Lower lobe of right lung (tissue), 2 donors: ENCODE measurements at regions not wholly inside any gene's neighbourhood (a gene's known extent, or its start where the extent isn't known, plus 50 kb on each side); places are given as distances from the start of the nearest gene placed in this dataset.

Experiments
- ATAC-seq, 2 donors: fragments of 200-7000 bp; cut with Tn5 transposase; one replicate each; pipeline ENCODE4 v1.9.1; 2020 to 2022; ENCODE audit warnings: mild to moderate bottlenecking in 2 of 2, moderate library complexity in 2 of 2
- DNase-seq: peaks from one replicate; pipeline ENCODE4 v3.0.0-alpha.2; 2020
- H3K27ac ChIP-seq: fragments of 200-600 bp; one replicate; pipeline ENCODE4 v1.8.0; 2022
- H3K27me3 ChIP-seq: fragments of 200-600 bp; one replicate; pipeline ENCODE4 v1.8.0; 2022; ENCODE audit warnings: low read depth
- H3K36me3 ChIP-seq: fragments of 200-600 bp; one replicate; pipeline ENCODE4 v1.8.0; 2022; ENCODE audit warnings: mild to moderate bottlenecking
- H3K4me1 ChIP-seq: fragments of 200-600 bp; one replicate; pipeline ENCODE4 v1.8.0; 2022
- H3K4me3 ChIP-seq: fragments of 200-600 bp; one replicate; pipeline ENCODE4 v1.8.0; 2022; ENCODE audit warnings: mild to moderate bottlenecking
- H3K9me3 ChIP-seq: fragments of 200-600 bp; one replicate; pipeline ENCODE4 v1.8.0; 2022
- CTCF ChIP-seq: fragments of 200-600 bp; IDR thresholded peaks from one replicate; pipeline ENCODE4 v1.8.0; 2022; ENCODE audit warnings: antibody characterized with exemption, mild to moderate bottlenecking
- intact Hi-C: fragments of 100-400 bp; cut with DNase I; formaldehyde crosslinking; loops from one replicate; pipeline ENCODE4 v1.11.0; 2022
- donor health status: DM: no; HTN: yes; CAD: no; lungs with severe emphysema.

DNA sequence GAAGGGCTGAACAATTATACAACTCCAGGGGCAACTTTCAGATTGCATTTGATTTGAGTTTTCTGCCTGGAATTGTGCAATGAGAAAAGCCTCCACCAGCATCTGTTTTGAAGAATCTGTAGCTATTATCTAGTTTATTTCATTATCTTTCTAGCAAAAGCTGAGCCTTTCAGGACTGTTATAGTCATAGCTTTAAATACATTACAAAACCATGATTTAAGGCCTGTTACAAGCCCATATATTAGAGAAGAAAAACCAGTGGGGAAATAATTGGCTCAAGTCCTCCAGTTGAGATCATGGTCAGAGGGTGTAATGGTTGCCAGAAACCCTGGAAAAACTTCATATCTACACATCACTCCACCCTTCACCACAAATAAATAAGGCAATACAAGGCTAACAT, 676.2 kb downstream of the HDGFL1 start:
- ATAC-seq = no peak
- H3K27me3 ChIP-seq = no peaks in the 10 kb centered on the region
- H3K9me3 ChIP-seq = no peaks in the 10 kb centered on the region
- H3K4me1 ChIP-seq = no peaks in the 10 kb centered on the region
- intact Hi-C loops = no loop called here
- DNase-seq = no peak
- no peaks in the 10 kb centered on the region for H3K36me3 ChIP-seq
- no peak overlapping the region for H3K4me3 ChIP-seq
- H3K27ac ChIP-seq = no peak overlapping the region
- TF ChIP-seq CTCF = no peak

DNA sequence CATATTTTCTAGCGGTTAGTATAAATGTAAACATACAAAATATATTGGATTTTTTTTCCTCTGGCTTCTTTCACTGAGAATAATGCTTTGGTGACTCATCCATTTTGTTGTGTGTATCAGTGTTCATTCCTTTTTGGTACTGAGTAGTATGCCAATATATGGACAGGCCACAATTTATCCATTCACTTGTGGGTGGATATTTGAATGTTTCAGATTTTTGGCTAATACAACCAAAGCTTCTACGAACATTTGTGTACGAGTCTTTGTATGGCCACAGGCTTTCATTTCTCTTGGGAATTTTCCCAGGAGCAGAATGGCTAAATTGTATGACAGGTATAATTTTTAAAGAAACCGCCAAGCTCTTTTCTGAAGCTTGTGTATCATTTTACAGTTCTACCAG, 677.5 kb downstream of the HDGFL1 start:
- intact Hi-C loops = no loop called here
- no peak overlapping the region for H3K4me3 ChIP-seq
- H3K27me3 ChIP-seq = no peaks in the 10 kb centered on the region
- DNase-seq = no peak
- TF ChIP-seq CTCF = no peak
- no peak for ATAC-seq
- no peaks in the 10 kb centered on the region for H3K36me3 ChIP-seq
- H3K9me3 ChIP-seq = no peaks in the 10 kb centered on the region
- H3K27ac ChIP-seq = no peak overlapping the region
- no peaks in the 10 kb centered on the region for H3K4me1 ChIP-seq

GRCh38 chr6:23250556-23250955, 681.2 kb downstream of the HDGFL1 start:
- no peaks in the 10 kb centered on the region for H3K27me3 ChIP-seq
- H3K36me3 ChIP-seq = no peaks in the 10 kb centered on the region
- peaks cover 3% of the 10 kb centered on the region for H3K9me3 ChIP-seq
- ATAC-seq (no peak), DNase-seq (no peak)
- no peak for TF ChIP-seq CTCF
- H3K4me3 ChIP-seq = no peak overlapping the region
- H3K27ac ChIP-seq = no peak overlapping the region
- intact Hi-C loops = no loop called here
- no peaks in the 10 kb centered on the region for H3K4me1 ChIP-seq

GRCh38 chr6:23262864-23263263, 693.5 kb downstream of the HDGFL1 start:
- Histone ChIP-seq H3K4me3 (no peak overlapping the region), H3K27ac (no peak overlapping the region), H3K27me3 (no peaks in the 10 kb centered on the region), H3K4me1 (no peaks in the 10 kb centered on the region), H3K36me3 (no peaks in the 10 kb centered on the region), H3K9me3 (peaks cover 3% of the 10 kb centered on the region)
- ATAC-seq = no peak
- intact Hi-C loops = no loop called here
- no peak for TF ChIP-seq CTCF
- no peak for DNase-seq

DNA sequence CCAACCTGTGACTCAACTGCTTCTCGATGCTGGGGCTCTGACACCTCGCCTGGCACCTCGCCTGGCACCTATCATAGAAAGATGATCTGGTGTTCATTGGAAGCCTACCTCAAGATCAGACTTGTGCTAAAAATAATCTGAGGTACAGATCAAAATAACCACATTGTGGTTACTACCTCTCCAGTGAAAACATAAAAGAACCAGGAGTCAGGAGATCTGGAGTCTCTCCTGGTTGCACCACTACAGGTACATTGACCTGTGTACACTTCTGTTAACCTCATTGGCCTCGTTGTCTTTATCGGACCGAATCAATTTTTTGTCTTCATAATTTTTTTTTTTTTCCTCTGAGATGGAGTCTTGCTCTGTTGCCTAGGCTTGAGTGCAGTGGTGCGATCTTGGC, 695.9 kb downstream of the HDGFL1 start:
- H3K36me3 ChIP-seq = no peaks in the 10 kb centered on the region
- no peaks in the 10 kb centered on the region for H3K4me1 ChIP-seq
- H3K9me3 ChIP-seq = no peaks in the 10 kb centered on the region
- ATAC-seq (no peak), DNase-seq (no peak)
- no peak overlapping the region for H3K4me3 ChIP-seq
- no peaks in the 10 kb centered on the region for H3K27me3 ChIP-seq
- intact Hi-C loops = no loop called here
- no peak for TF ChIP-seq CTCF
- H3K27ac ChIP-seq = no peak overlapping the region

DNA sequence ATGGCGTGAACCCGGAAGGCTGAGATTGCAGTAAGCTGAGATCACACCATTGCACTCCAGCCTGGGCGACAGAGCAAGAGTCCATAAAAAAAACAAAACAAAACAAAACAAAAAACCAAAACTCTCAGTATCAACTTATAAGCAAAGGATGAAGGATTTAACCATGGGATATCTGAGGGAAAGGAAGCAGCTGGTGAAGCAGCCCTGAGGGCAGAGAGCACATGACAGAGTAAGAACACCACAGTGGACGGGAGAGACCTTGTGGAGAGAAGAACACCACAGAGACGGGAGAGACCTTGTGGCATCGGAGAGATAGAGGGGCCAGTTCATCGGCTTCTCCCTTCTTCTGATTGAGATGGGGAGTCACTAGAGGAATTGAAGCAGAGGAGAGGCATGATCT, 697.2 kb downstream of the HDGFL1 start:
- intact Hi-C loops = no loop called here
- DNase-seq (no peak), ATAC-seq (no peak)
- H3K4me3 ChIP-seq = no peak overlapping the region
- no peaks in the 10 kb centered on the region for H3K36me3 ChIP-seq
- H3K4me1 ChIP-seq = no peaks in the 10 kb centered on the region
- no peaks in the 10 kb centered on the region for H3K27me3 ChIP-seq
- no peaks in the 10 kb centered on the region for H3K9me3 ChIP-seq
- H3K27ac ChIP-seq = no peak overlapping the region
- no peak for TF ChIP-seq CTCF
